PC-3 (cell line): ENCODE measurements at regions not wholly inside any gene's neighbourhood (a gene's known extent, or its start where the extent isn't known, plus 50 kb on each side); places are given as distances from the start of the nearest gene placed in this dataset.

ENCODE experiments used
- ATAC-seq: fragments of 200-7000 bp; cut with Tn5 transposase; 2 replicates; pipeline ENCODE4 v1.9.1; 2020; ENCODE audit warnings: mild to moderate bottlenecking, moderate library complexity
- BruUV-seq: library from RNA; stranded (reverse); fragments of 400-500 nt; replicated peaks from 2 replicates; lab custom pipeline; 2021; lab: Mats Ljungman, UMichigan
- CTCF ChIA-PET: fragments of 300-600 bp; sonication (Branson Sonifier 250); formaldehyde crosslinking; loops from one replicate; lab custom pipeline; 2022; ENCODE audit warnings: antibody characterized with exemption; lab: Charles Lee
- POLR2A ChIA-PET: fragments of 300-600 bp; sonication (Branson Sonifier 250); formaldehyde crosslinking; loops from one replicate; lab custom pipeline; 2022; ENCODE audit warnings: antibody characterized with exemption; ENCODE audit not compliant: unreplicated experiment; lab: Charles Lee
- DNase-seq: peaks from one replicate; pipeline ENCODE4 v3.0.0-alpha.2; 2015
- H2AFZ ChIP-seq: fragments of 300-600 bp; sonication (generic); 2 replicates; pipeline ENCODE4 v1.6.0; 2016; ENCODE audit warnings: antibody characterized with exemption, low read length
- H3F3A ChIP-seq: fragments of 300-600 bp; sonication (generic); one replicate; pipeline ENCODE4 v1.6.0; 2017; ENCODE audit warnings: antibody characterized with exemption, low read length, control low read depth, mild to moderate bottlenecking; ENCODE audit not compliant: unreplicated experiment
- H3K27ac ChIP-seq: fragments of 300-600 bp; sonication (generic); 2 replicates; pipeline ENCODE4 v1.5.1; 2016; ENCODE audit warnings: mild to moderate bottlenecking, low read length
- H3K27me3 ChIP-seq: fragments of 300-600 bp; sonication (generic); 2 replicates; pipeline ENCODE4 v1.6.1; 2016; ENCODE audit warnings: low read length, mixed read lengths
- H3K36me3 ChIP-seq: fragments of 300-600 bp; sonication (generic); 2 replicates; pipeline ENCODE4 v1.6.1; 2016; ENCODE audit warnings: low read depth, mixed run types, low read length, mixed read lengths
- H3K4me1 ChIP-seq: fragments of 300-600 bp; sonication (generic); 2 replicates; pipeline ENCODE4 v1.5.1; 2016; ENCODE audit warnings: low read length; ENCODE audit not compliant: insufficient read depth
- H3K4me2 ChIP-seq: fragments of 300-600 bp; sonication (generic); 2 replicates; pipeline ENCODE4 v1.6.0; 2016; ENCODE audit warnings: low read length
- H3K4me3 ChIP-seq: fragments of 300-600 bp; sonication (generic); 2 replicates; pipeline ENCODE4 v1.5.1; 2016; ENCODE audit warnings: mild to moderate bottlenecking, low read length, mixed read lengths
- H3K79me2 ChIP-seq: fragments of 300-600 bp; sonication (generic); 2 replicates; pipeline ENCODE4 v1.6.1; 2017; ENCODE audit warnings: low read length, mixed read lengths
- H3K9ac ChIP-seq: fragments of 300-600 bp; sonication (generic); 2 replicates; pipeline ENCODE4 v1.6.0; 2016; ENCODE audit warnings: mild to moderate bottlenecking, low read length
- H3K9me2 ChIP-seq: fragments of 300-600 bp; sonication (generic); replicated peaks from 2 replicates; pipeline ENCODE4 v1.6.1; 2016; ENCODE audit warnings: mixed run types, low read length, mixed read lengths
- H3K9me3 ChIP-seq: fragments of 300-600 bp; sonication (generic); 2 replicates; pipeline ENCODE4 v1.6.1; 2016; ENCODE audit warnings: low read length, mixed read lengths
- H4K20me1 ChIP-seq: fragments of 300-600 bp; sonication (generic); 2 replicates; pipeline ENCODE4 v1.6.1; 2016; ENCODE audit warnings: low read length, mixed read lengths
- CTCF ChIP-seq: fragments of 300-600 bp; sonication (generic); conservative IDR thresholded peaks from 2 replicates; pipeline ENCODE4 v1.5.1; 2017; ENCODE audit warnings: antibody characterized with exemption, low read depth, mild to moderate bottlenecking, low read length
- EZH2 ChIP-seq: fragments of 300-600 bp; sonication (generic); IDR thresholded peaks from one replicate; pipeline ENCODE4 v1.6.1; 2017; ENCODE audit warnings: antibody characterized with exemption, mild to moderate bottlenecking, low read length; ENCODE audit not compliant: unreplicated experiment
- EZH2phosphoT487 ChIP-seq: fragments of 300-600 bp; sonication (generic); IDR thresholded peaks from 2 replicates; pipeline ENCODE4 v1.6.1; 2018; ENCODE audit warnings: mild to moderate bottlenecking, antibody characterized with exemption, low read length, borderline replicate concordance
- intact Hi-C: fragments of 100-400 bp; cut with micrococcal nuclease; formaldehyde crosslinking; loops from 2 replicates; pipeline ENCODE4 v1.9.0; 2023

- TF ChIP-seq EZH2phosphoT487: no peak
- TF ChIP-seq EZH2: no peak
- TF ChIP-seq CTCF: no peak
- ATAC-seq (no peak), DNase-seq (no peak)
- H3K4me1 ChIP-seq: peaks cover 9% of the 10 kb centered on the region
- H3K9me3 ChIP-seq: no peaks in the 10 kb centered on the region
- no peak overlapping the region for H3K27ac ChIP-seq
- no peak overlapping the region for H3K4me2 ChIP-seq
- no peak overlapping the region for H3K4me3 ChIP-seq
- H3K36me3 ChIP-seq: no peaks in the 10 kb centered on the region
- no peaks in the 10 kb centered on the region for H4K20me1 ChIP-seq
- no peaks in the 10 kb centered on the region for H3K9me2 ChIP-seq
- no peaks in the 10 kb centered on the region for H3K27me3 ChIP-seq
- H2AFZ ChIP-seq: no peak overlapping the region
- ChIA-PET POLR2A (no interaction called here), CTCF (no interaction called here)
- H3F3A ChIP-seq: no peaks in the 10 kb centered on the region
- BruUV-seq: no TSS peak
- no peak overlapping the region for H3K9ac ChIP-seq
- no peaks in the 10 kb centered on the region for H3K79me2 ChIP-seq
- intact Hi-C loops: no loop called here
These were observed 91.2 kb upstream of the SULF2 start for GRCh38 chr20:47876311-47877088.

- H4K20me1 ChIP-seq: no peaks in the 10 kb centered on the region
- no peaks in the 10 kb centered on the region for H3F3A ChIP-seq
- H3K4me3 ChIP-seq: no peak overlapping the region
- H3K4me2 ChIP-seq: no peak overlapping the region
- no peak overlapping the region for H3K9ac ChIP-seq
- intact Hi-C loops: no loop called here
- H3K27ac ChIP-seq: no peak overlapping the region
- H2AFZ ChIP-seq: no peak overlapping the region
- no peak for ATAC-seq
- H3K9me2 ChIP-seq: no peaks in the 10 kb centered on the region
- CTCF ChIA-PET: no interaction called here
- no peaks in the 10 kb centered on the region for H3K36me3 ChIP-seq
- H3K9me3 ChIP-seq: no peaks in the 10 kb centered on the region
- no TSS peak for BruUV-seq
- TF ChIP-seq CTCF: no peak
- TF ChIP-seq EZH2phosphoT487: no peak
- no peak for TF ChIP-seq EZH2
- no peak for DNase-seq
- POLR2A ChIA-PET: no interaction called here
- H3K4me1 ChIP-seq: peaks cover 9% of the 10 kb centered on the region
- H3K27me3 ChIP-seq: no peaks in the 10 kb centered on the region
- no peaks in the 10 kb centered on the region for H3K79me2 ChIP-seq
These were observed 90.2 kb upstream of the SULF2 start for GRCh38 chr20:47875297-47876025.

GRCh38 chr20:47872341-47872740, 87.1 kb upstream of the SULF2 start:
- intact Hi-C loops: no loop called here
- POLR2A ChIA-PET: no interaction called here

More at GRCh38 chr20:47872341-47872740, 87.1 kb upstream of the SULF2 start:
- no peak overlapping the region for H3K9ac ChIP-seq
- H3K9me2 ChIP-seq: no peaks in the 10 kb centered on the region
- no peaks in the 10 kb centered on the region for H3K9me3 ChIP-seq
- no peaks in the 10 kb centered on the region for H3K27me3 ChIP-seq
- H3K4me1 ChIP-seq: no peaks in the 10 kb centered on the region
- ATAC-seq: no peak
- no peaks in the 10 kb centered on the region for H4K20me1 ChIP-seq
- no peak for TF ChIP-seq CTCF
- H3K4me2 ChIP-seq: no peak overlapping the region
- no TSS peak for BruUV-seq
- CTCF ChIA-PET: no interaction called here
- H3K79me2 ChIP-seq: no peaks in the 10 kb centered on the region
- no peaks in the 10 kb centered on the region for H3F3A ChIP-seq
- no peak overlapping the region for H3K4me3 ChIP-seq
- H3K27ac ChIP-seq: no peak overlapping the region
- DNase-seq: no peak
- H3K36me3 ChIP-seq: no peaks in the 10 kb centered on the region
- H2AFZ ChIP-seq: no peak overlapping the region
